ENCODE measurements at regions not wholly inside any gene's neighbourhood (a gene's known extent, or its start where the extent isn't known, plus 50 kb on each side); places are given as distances from the start of the nearest gene placed in this dataset.

DNA sequence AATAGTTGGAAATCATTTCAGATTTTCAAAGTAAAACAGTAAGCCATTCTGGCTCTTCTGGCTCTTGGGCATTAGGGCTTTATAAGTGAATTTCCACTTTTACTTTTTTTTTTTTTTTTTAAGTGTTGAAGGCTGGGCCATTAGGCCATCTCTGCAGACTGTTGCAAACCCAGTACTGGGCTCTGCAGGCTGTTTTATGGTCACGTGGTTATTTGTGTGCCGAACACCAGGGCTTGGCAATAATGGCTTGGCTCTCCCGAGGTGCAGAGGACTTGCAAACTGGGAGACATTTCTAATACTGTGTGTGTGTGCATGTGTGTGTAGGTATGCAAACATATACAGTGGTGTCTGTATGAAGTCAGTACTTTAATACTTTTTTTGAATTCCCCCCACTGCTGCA is 194.9 kb upstream of the CDH5 start:
- DNase-seq (ENCODE audit: low spot score), result no peak

DNA sequence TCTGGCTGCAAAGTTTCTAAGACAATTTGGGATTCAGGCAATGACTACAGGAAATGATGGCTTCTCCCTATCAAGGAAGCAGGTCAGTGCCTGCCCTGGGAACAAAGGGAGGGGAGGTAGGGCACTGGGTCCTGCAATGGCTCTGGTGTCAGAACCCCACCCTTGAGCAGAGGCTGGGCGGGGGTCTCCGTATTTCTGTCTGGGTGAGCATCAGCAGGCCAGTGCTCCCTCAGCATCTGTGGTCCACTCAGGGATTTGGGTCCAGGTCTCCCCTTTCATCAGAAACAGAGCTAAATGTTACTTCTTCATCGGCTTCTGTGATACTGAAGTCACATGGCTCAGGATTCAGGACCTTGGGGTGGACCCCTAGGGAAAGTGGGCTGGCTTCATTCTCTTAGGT is 195.5 kb upstream of the CDH5 start:
- no peak for DNase-seq (ENCODE audit: low spot score)

GRCh38 chr16:66169817-66170216 is 196.7 kb upstream of the CDH5 start:
- DNase-seq (ENCODE audit: low spot score), result no peak

DNA sequence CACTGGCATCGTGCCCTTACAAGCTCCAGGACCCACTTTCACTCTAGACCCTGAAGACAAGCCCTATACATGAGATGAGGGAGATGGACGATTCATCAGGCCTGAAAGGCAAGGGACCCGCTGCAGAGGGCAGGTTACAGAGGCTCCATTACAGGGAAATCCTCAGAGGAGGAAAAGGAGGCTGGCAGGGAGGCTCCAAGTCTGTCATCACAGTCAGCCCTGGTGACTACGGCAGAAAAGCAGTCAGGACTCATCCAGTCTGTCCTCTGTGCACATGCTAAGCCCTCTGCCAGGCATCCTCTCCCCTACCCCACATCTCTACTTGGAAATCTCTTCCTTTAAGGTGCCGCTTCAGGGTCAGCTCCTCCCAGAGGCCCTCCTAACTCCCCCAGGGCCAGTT is 197.7 kb upstream of the CDH5 start:
- no peak for DNase-seq (ENCODE audit: low spot score)

DNA sequence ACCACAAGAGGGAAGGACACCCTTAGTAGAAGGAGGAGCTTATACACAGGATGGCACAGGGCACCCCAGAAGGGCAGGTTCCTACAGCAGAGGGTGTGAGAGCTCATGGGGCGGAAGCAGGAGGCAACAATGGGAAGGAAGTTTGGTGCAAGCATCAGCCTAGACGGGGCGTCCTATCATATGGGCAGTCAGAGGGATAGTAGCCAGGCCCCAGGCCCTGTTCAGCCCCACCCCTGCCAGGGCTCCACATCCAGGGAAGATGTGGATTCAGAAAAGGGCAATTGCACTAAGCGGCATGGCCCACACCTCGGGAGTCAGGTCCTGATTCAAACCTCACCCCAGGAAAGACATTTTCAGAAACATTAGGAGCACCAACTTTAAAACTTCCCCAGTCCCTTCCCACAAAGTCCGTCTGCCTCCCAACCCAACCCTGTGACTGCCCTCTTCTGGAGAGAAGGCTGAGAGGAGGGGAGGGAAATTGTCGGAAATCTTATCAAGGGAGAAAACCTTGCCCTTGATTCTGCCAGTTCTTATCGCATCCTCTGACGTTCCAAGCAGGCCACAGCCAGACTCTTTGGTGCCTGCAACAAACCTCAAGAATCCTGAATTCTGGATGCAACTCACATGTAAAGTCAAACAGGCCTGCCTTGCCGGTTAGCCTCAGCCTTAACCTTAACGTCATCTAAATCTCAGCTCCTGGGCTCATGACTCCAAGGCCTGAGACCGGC is 198.8 kb upstream of the CDH5 start:
- DNase-seq (ENCODE audit: low spot score), result no peak

- no peak for DNase-seq (ENCODE audit: low spot score)
Measured at GRCh38 chr16:66166490-66166889, 200.0 kb upstream of the CDH5 start.

- DNase-seq (ENCODE audit: low spot score), result no peak
Measured at GRCh38 chr16:66165879-66166278, 200.6 kb upstream of the CDH5 start.

- DNase-seq (ENCODE audit: low spot score), result no peak
Measured at GRCh38 chr16:66164581-66165247, 201.8 kb upstream of the CDH5 start.

DNA sequence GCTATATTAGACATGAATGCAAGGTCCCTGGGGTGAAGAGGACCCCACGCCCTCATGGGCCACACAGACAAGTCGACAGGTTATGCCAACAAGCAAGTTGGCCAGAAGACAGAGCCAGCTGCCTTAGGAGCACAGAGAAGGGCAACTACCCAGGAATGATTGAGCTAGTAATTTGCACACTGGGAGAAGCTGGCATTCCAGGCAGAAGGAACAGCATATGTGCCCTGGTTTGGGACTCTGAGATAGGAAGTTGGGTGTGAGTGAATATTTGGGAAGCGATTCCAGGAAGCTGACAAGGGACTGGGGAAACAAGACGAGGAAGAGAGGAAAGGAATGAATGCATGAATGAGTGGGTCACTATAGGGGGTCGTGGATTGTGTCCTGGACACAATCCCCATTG is 203.7 kb upstream of the CDH5 start:
- DNase-seq (ENCODE audit: low spot score), result no peak

GRCh38 chr16:66161942-66162341 is 204.5 kb upstream of the CDH5 start:
- DNase-seq (ENCODE audit: low spot score), result no peak

DNA sequence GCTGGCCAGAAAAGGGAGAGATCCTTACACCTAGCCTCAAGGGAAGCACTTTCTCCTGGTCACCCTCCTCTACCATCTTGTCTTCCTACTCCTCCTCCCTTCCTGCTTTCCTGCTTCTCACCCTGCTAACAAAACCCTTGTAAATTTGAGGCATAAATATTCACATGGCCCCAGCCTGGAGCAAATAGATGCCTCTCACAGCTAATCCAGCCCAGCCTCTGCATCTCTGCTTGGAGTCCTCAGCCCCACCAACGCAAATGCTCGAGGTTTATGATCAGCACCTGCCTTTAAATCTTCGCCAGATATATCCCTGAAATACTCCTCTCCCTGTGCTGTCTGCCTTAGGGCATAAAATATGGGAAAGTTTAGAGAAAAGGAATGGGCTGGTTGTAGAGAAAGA is 205.2 kb upstream of the CDH5 start:
- no peak for DNase-seq (ENCODE audit: low spot score)

- DNase-seq (ENCODE audit: low spot score), result no peak
Measured at GRCh38 chr16:66159987-66160386, 206.5 kb upstream of the CDH5 start.

- no peak for DNase-seq (ENCODE audit: low spot score)
Measured at GRCh38 chr16:66156538-66156937, 210.0 kb upstream of the CDH5 start.

DNA sequence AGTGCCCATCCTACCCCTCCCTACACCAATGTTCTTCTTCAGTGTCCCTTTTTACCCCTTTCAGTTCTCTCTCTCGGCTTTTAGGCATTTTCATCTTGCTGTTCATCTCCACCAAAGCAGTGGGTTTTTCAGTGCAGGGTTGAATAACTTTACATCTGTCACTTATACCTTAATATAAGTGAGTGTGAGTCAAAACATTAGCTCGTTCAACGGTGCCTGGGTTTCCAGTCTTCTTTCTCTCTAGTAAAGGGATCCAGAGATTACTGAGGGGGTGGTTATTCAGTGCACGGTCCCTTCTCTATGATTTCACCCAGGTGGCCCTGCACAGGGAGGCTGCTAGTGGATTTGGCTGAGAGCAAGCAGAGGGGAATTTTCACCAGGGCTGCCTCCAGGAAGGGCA is 210.6 kb upstream of the CDH5 start:
- DNase-seq (ENCODE audit: low spot score), result no peak

DNA sequence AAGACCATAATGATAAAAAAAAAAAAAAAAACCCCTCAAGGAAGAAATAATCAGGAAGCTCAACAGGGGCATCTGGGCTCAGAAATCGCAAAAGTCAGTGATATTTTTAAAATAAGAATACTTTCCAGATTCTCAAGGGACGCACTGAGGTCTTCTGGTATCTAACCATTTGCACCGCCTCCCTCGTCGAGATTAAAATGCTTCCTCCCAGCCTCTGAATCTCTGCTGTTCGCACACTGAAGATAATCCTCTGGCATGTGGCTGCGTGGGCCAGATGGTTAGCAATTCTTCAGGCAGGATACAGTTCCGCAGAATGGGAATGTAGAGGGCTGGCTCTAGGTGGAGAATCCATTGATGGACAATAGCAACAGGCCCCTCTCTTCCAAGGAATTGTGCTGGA is 211.7 kb upstream of the CDH5 start:
- no peak for DNase-seq (ENCODE audit: low spot score)

- no peak for DNase-seq (ENCODE audit: low spot score)
Measured at GRCh38 chr16:66152823-66153393, 213.6 kb upstream of the CDH5 start.

DNA sequence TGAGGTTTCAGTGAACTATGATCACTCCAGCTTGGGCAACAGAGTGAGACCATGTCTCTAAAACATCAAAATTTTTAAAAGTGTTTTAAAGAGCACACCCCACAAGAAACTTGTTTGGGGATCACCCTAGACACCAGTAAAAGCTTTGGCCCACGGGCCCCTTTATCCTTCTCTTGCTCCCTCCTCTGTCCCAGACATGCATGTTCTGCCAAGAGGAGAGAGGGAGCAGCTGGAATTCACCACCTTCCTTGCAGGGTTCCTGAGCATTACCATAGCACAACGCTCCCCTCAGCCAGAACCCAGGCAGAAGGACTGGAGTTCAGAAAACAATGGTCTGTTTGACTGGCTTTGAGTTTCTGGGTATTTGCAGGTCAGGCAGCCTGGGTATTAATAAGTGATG is 214.3 kb upstream of the CDH5 start:
- no peak for DNase-seq (ENCODE audit: low spot score)

GRCh38 chr16:66150698-66151482 is 215.6 kb upstream of the CDH5 start:
- DNase-seq (ENCODE audit: low spot score), result no peak

- no peak for DNase-seq (ENCODE audit: low spot score)
Measured at GRCh38 chr16:66147291-66147690, 219.2 kb upstream of the CDH5 start.

GRCh38 chr16:66146798-66147197 is 219.7 kb upstream of the CDH5 start:
- DNase-seq (ENCODE audit: low spot score), result no peak

GRCh38 chr16:66144641-66145040 is 221.8 kb upstream of the CDH5 start:
- DNase-seq (ENCODE audit: low spot score), result no peak

GRCh38 chr16:66143415-66143814 is 223.1 kb upstream of the CDH5 start:
- no peak for DNase-seq (ENCODE audit: low spot score)

DNA sequence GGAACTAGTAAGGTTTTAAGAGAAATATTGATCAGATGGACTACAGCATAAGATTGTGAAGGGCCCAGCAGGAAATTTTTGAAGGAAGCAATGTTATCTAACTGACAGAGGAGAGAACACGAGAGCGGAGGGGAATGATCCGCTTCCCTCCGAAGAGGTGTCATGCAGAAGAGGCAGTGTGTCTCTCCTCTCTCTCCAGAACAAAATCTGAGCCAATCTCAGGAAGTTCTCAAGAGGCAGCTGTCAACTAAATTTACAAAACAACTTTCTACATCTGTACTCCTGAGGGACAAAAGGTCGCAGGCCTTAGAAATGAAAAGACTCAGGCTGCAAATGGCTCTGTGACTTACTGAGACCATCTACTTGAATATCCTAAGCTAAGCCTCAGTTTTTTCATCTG is 224.6 kb upstream of the CDH5 start:
- DNase-seq (ENCODE audit: low spot score), result no peak
